DND-41 (cell line): ENCODE measurements at regions not wholly inside any gene's neighbourhood (a gene's known extent, or its start where the extent isn't known, plus 50 kb on each side); places are given as distances from the start of the nearest gene placed in this dataset.

Experiments used
- ATAC-seq: fragments of 200-7000 bp; cut with Tn5 transposase; 3 replicates; pipeline ENCODE4 v1.9.1; 2021; ENCODE audit warnings: low read depth; ENCODE audit not compliant: insufficient read depth
- DNase-seq: peaks from one replicate; pipeline ENCODE4 v3.0.0-alpha.2; 2020
- H2AFZ ChIP-seq: 2 replicates; pipeline ENCODE4 v1.6.0; 2012; ENCODE audit warnings: low read depth, low read length
- H3K27ac ChIP-seq: 2 replicates; pipeline ENCODE4 v1.5.1; 2012; ENCODE audit warnings: low read length, inconsistent platforms
- H3K27me3 ChIP-seq: fragments of 200-600 bp; sonication (generic); 2 replicates; pipeline ENCODE4 v1.6.0; 2012; ENCODE audit warnings: low read length, mild to moderate bottlenecking, inconsistent platforms; ENCODE audit not compliant: insufficient read depth, poor library complexity
- H3K36me3 ChIP-seq: 2 replicates; pipeline ENCODE4 v1.5.1; 2012; ENCODE audit warnings: low read length, inconsistent platforms; ENCODE audit not compliant: insufficient read depth
- H3K4me1 ChIP-seq: 2 replicates; pipeline ENCODE4 v1.5.1; 2012; ENCODE audit warnings: mild to moderate bottlenecking, low read length; ENCODE audit not compliant: insufficient read depth
- H3K4me2 ChIP-seq: 2 replicates; pipeline ENCODE4 v1.6.0; 2012; ENCODE audit warnings: mild to moderate bottlenecking, moderate library complexity, low read length, inconsistent platforms; ENCODE audit not compliant: insufficient read depth
- H3K4me3 ChIP-seq, 2 experiments: fragments of 200-600 bp in 1 of 2; shearing (Covaris generic) in 1 of 2; 2 replicates each; pipeline ENCODE4 v1.5.1; 2012 to 2016; ENCODE audit warnings: inconsistent platforms in 2 of 2, low read length in 2 of 2, mild to moderate bottlenecking in 2 of 2, low read depth in 1 of 2, moderate library complexity in 1 of 2
- H3K79me2 ChIP-seq: 2 replicates; pipeline ENCODE4 v1.6.0; 2012; ENCODE audit warnings: low read length, inconsistent platforms; ENCODE audit not compliant: insufficient read depth
- H3K9ac ChIP-seq: 2 replicates; pipeline ENCODE4 v1.6.0; 2012; ENCODE audit warnings: low read depth, mild to moderate bottlenecking, inconsistent platforms, low read length, moderate library complexity
- H3K9me3 ChIP-seq: 2 replicates; pipeline ENCODE4 v1.5.1; 2012; ENCODE audit warnings: low read length, moderate library complexity, mild to moderate bottlenecking, inconsistent platforms; ENCODE audit not compliant: insufficient read depth, severe bottlenecking
- H4K20me1 ChIP-seq: 2 replicates; pipeline ENCODE4 v1.6.0; 2012; ENCODE audit warnings: low read length; ENCODE audit not compliant: insufficient read depth
- EZH2 ChIP-seq: IDR thresholded peaks from 3 replicates; pipeline ENCODE4 v1.6.1; 2012; ENCODE audit warnings: borderline replicate concordance, low read depth, mild to moderate bottlenecking, moderate library complexity, low read length, inconsistent platforms; ENCODE audit not compliant: severe bottlenecking
- TF ChIP-seq, protein P1 (sequence below): IDR thresholded peaks from 2 replicates; pipeline ENCODE4 v1.5.1; 2012; ENCODE audit warnings: borderline replicate concordance, low read length, moderate library complexity, mild to moderate bottlenecking; ENCODE audit not compliant: poor library complexity, severe bottlenecking; ENCODE audit errors: extremely low read depth

DNA sequence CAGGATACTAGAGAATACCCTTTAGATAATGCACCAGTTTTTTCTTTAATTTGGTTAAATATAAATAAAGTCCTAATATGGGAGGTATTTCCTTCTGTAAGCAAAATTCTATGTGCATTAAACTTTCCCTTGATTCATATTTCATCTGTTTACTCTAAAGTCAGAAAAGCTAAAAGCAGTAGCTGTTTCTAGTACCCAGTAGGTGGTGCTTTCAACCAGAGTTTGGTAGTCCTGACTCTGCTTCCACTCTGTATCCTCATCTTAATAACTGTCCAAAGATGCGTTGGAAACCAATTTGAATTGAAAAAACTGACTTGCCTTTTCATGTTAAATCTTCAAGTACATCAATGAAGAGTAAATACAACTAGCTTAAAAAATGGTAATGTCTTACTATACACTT is 1065.2 kb downstream of the JRKL start:
- no peak for ATAC-seq
- Histone ChIP-seq H3K27me3 (no peaks in the 10 kb centered on the region), H3K9ac (no peak overlapping the region), H3K4me2 (no peak overlapping the region), H3K36me3 (no peaks in the 10 kb centered on the region), H3K9me3 (no peaks in the 10 kb centered on the region), H3K79me2 (no peaks in the 10 kb centered on the region), H3K4me1 (no peaks in the 10 kb centered on the region), H2AFZ (no peak overlapping the region), H4K20me1 (no peaks in the 10 kb centered on the region), H3K4me3 (no peak overlapping the region), H3K27ac (no peak overlapping the region)
- no peak for DNase-seq
- TF ChIP-seq, protein P1, sequence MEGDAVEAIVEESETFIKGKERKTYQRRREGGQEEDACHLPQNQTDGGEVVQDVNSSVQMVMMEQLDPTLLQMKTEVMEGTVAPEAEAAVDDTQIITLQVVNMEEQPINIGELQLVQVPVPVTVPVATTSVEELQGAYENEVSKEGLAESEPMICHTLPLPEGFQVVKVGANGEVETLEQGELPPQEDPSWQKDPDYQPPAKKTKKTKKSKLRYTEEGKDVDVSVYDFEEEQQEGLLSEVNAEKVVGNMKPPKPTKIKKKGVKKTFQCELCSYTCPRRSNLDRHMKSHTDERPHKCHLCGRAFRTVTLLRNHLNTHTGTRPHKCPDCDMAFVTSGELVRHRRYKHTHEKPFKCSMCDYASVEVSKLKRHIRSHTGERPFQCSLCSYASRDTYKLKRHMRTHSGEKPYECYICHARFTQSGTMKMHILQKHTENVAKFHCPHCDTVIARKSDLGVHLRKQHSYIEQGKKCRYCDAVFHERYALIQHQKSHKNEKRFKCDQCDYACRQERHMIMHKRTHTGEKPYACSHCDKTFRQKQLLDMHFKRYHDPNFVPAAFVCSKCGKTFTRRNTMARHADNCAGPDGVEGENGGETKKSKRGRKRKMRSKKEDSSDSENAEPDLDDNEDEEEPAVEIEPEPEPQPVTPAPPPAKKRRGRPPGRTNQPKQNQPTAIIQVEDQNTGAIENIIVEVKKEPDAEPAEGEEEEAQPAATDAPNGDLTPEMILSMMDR: peak; percentile 13
- TF ChIP-seq EZH2: no peak

DNA sequence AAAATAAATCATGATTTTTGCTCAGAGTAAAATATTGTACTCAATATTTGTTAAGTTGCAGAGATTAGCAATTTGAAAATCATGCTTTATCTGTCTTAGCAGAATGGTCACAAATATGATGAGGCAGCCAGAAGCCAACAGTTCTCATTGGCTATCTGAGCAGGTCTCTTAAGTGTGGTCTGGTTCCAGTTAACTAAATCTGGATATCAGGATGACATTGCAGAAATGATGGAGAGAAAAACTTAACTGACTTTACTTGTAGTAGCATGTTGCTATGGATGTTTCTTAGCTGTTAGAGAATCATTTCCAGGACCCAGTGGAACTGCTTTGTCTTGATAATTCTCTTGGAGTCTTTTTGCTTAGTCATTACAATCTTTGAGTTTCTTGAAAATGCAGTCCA is 1070.3 kb downstream of the JRKL start:
- H3K4me3 ChIP-seq: no peak overlapping the region

DNA sequence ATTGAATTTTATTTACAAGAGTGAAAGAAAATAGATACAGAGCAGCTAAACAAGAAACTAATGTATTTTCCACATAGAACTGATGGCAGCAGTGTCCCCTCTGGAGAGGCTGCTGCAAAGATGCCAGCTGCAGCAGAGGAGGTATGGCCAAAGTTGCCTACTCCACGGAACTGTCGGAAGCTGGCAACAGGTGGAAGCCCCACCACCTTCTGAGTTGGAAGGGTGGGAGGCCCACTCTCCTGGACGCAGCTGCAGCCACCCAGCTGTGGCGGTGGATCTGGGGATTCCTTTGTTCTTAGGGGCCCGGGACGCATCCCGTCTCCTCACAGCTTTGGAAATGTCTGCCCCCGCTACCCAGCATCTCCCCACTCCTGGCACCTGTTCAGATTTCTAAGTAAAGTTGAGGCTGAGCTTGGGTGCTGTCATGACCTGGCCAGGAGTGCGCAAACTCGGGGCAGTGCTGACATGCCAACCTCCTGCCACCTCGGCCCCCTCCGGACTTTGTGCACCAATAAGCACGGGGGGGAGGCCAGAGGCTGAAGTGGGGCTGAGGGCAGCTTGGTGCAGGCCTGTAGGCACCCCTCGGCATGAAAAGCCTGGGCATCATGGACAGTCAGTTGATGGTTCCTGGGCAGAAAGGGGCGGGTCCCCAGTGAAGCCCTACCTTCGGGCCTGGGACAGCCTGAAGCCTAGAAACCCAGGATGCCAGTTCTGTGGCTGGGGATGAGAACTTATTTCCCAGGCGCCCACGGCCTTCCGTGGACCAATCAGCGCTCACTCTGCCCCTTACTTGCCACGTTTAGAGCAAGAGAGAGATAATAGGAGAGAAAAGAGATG is 1071.4 kb downstream of the JRKL start:
- Histone ChIP-seq H3K79me2 (no peaks in the 10 kb centered on the region), H3K9me3 (peaks cover 7% of the 10 kb centered on the region), H2AFZ (no peak overlapping the region), H3K4me1 (no peaks in the 10 kb centered on the region), H3K4me2 (no peak overlapping the region), H3K36me3 (no peaks in the 10 kb centered on the region), H3K27ac (no peak overlapping the region), H4K20me1 (no peaks in the 10 kb centered on the region), H3K9ac (no peak overlapping the region), H3K27me3 (no peaks in the 10 kb centered on the region), H3K4me3 (no peak overlapping the region)
- TF ChIP-seq EZH2: no peak
- TF ChIP-seq, protein P1: no peak
- no peak for DNase-seq
- no peak for ATAC-seq

More for the DNA sequence above, 1070.3 kb downstream of the JRKL start:
- Histone ChIP-seq H3K4me1 (no peaks in the 10 kb centered on the region), H3K9ac (no peak overlapping the region), H3K4me2 (no peak overlapping the region), H2AFZ (no peak overlapping the region), H4K20me1 (no peaks in the 10 kb centered on the region), H3K9me3 (peaks cover 7% of the 10 kb centered on the region), H3K79me2 (no peaks in the 10 kb centered on the region), H3K27ac (no peak overlapping the region), H3K27me3 (no peaks in the 10 kb centered on the region), H3K36me3 (no peaks in the 10 kb centered on the region)
- no peak for TF ChIP-seq EZH2
- TF ChIP-seq, protein P1: no peak
- no peak for ATAC-seq
- DNase-seq: no peak
